ENCODE measurements at regions not wholly inside any gene's neighbourhood (a gene's known extent, or its start where the extent isn't known, plus 50 kb on each side); places are given as distances from the start of the nearest gene placed in this dataset.

GRCh38 chr17:45650561-45650960, 133.6 kb upstream of the CRHR1 start:
- no peaks in the 10 kb centered on the region for H3K4me1 ChIP-seq (ENCODE audit: control insufficient read depth, insufficient read depth, low read length)
- no peaks in the 10 kb centered on the region for H3K9me3 ChIP-seq (ENCODE audit: control insufficient read depth, low read length)
- no peak overlapping the region for H3K27ac Mint-ChIP-seq
- no peaks in the 10 kb centered on the region for H3K27me3 Mint-ChIP-seq (ENCODE audit: insufficient read depth)
- H3K4me3 Mint-ChIP-seq: no peak overlapping the region
- H3K9me3 Mint-ChIP-seq: no peaks in the 10 kb centered on the region
- no peak overlapping the region for H3K4me3 ChIP-seq (ENCODE audit: low read length)
- H3K36me3 ChIP-seq (ENCODE audit: control insufficient read depth, insufficient read depth, low read length): no peaks in the 10 kb centered on the region
- H3K36me3 Mint-ChIP-seq (ENCODE audit: low read depth): no peaks in the 10 kb centered on the region
- no peak for TF ChIP-seq CTCF (conservative IDR thresholded peaks at IDR 0.05)
- H3K27me3 ChIP-seq (ENCODE audit: control insufficient read depth, insufficient read depth, low read length, poor library complexity, severe bottlenecking): no peaks in the 10 kb centered on the region
- no peaks in the 10 kb centered on the region for H3K4me1 Mint-ChIP-seq
- no peak overlapping the region for H3K27ac ChIP-seq (ENCODE audit: low read depth, low read length)
- H3K9ac ChIP-seq (ENCODE audit: extremely low read depth, low read length, poor library complexity, severe bottlenecking): no peak overlapping the region
- 70 to 72% methylated on average over 7 to 10 of the region's 10 CpGs for WGBS, 2 experiments (ENCODE audit: insufficient coverage in 1 of 2, insufficient read length in 1 of 2)
- DNase-seq: no peak

DNA sequence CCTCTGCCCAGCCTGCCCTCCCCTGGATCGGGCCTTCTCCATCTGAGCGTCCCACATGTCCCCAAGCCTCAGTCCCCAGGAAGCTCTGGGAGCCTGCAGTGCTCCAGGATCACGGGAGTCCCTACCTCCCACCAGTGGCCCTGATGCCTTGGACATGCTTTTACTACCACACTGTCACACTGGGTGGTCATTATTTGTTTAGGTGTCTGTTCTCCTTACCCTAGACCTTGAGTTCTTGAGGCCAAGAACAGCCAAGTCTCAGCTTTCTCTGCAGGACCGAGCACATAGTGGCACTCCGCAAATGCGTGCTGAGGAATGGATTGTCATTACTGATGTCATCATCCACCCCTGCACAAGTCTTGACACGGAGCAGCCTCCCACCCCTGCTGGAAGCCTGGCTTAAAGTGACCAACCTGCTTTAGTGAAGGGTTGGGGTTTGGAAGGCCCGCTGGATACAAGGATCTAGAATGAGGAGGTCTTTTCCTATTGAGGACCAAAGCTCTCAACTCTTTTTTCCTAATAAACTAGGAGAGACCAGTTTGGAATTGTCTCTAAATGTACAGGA, 132.9 kb upstream of the CRHR1 start:
- H3K36me3 Mint-ChIP-seq (ENCODE audit: low read depth): no peaks in the 10 kb centered on the region
- WGBS, 2 experiments (ENCODE audit: insufficient coverage in 1 of 2, insufficient read length in 1 of 2): 66 to 88% methylated on average over 2 to 8 of the region's 8 CpGs
- H3K4me3 Mint-ChIP-seq: no peak overlapping the region
- no peak for DNase-seq
- no peaks in the 10 kb centered on the region for H3K4me1 ChIP-seq (ENCODE audit: control insufficient read depth, insufficient read depth, low read length)
- no peaks in the 10 kb centered on the region for H3K27me3 ChIP-seq (ENCODE audit: control insufficient read depth, insufficient read depth, low read length, poor library complexity, severe bottlenecking)
- no peaks in the 10 kb centered on the region for H3K9me3 ChIP-seq (ENCODE audit: control insufficient read depth, low read length)
- H3K9ac ChIP-seq (ENCODE audit: extremely low read depth, low read length, poor library complexity, severe bottlenecking): no peak overlapping the region
- no peak for TF ChIP-seq CTCF (conservative IDR thresholded peaks at IDR 0.05)
- H3K27ac Mint-ChIP-seq: no peak overlapping the region
- H3K27ac ChIP-seq (ENCODE audit: low read depth, low read length): no peak overlapping the region
- H3K4me3 ChIP-seq (ENCODE audit: low read length): no peak overlapping the region
- H3K4me1 Mint-ChIP-seq: no peaks in the 10 kb centered on the region
- H3K36me3 ChIP-seq (ENCODE audit: control insufficient read depth, insufficient read depth, low read length): no peaks in the 10 kb centered on the region
- H3K9me3 Mint-ChIP-seq: no peaks in the 10 kb centered on the region
- no peaks in the 10 kb centered on the region for H3K27me3 Mint-ChIP-seq (ENCODE audit: insufficient read depth)

DNA sequence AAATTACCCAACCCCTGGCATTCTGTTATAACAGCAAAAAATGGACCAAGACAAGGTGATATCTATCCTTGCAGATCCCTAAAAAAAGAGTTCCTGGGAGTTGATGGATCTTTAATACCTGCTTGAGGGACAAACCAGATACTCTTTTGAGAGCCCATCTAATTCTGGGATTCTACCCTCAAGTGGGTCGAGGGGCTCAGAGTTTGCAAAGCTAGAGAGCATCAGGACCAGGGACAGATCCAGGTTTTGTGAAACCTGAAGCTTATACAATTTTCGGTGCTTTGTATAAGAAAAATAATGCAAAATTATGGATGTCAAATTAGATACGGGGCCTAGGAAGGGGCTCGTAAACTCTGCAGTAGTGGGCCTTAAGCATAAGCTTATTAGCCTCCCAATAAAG, 130.5 kb upstream of the CRHR1 start:
- Histone ChIP-seq H3K4me1 (ENCODE audit: control insufficient read depth, insufficient read depth, low read length) (no peaks in the 10 kb centered on the region), H3K4me3 (ENCODE audit: low read length) (no peak overlapping the region), H3K27me3 (ENCODE audit: control insufficient read depth, insufficient read depth, low read length, poor library complexity, severe bottlenecking) (no peaks in the 10 kb centered on the region), H3K9me3 (ENCODE audit: control insufficient read depth, low read length) (no peaks in the 10 kb centered on the region), H3K36me3 (ENCODE audit: control insufficient read depth, insufficient read depth, low read length) (no peaks in the 10 kb centered on the region), H3K9ac (ENCODE audit: extremely low read depth, low read length, poor library complexity, severe bottlenecking) (no peak overlapping the region), H3K27ac (ENCODE audit: low read depth, low read length) (no peak overlapping the region)
- Mint-ChIP-seq H3K9me3 (no peaks in the 10 kb centered on the region), H3K4me1 (no peaks in the 10 kb centered on the region), H3K36me3 (ENCODE audit: low read depth) (no peaks in the 10 kb centered on the region), H3K27me3 (ENCODE audit: insufficient read depth) (no peaks in the 10 kb centered on the region), H3K4me3 (no peak overlapping the region), H3K27ac (no peak overlapping the region)
- no peak for DNase-seq
- TF ChIP-seq CTCF (conservative IDR thresholded peaks at IDR 0.05): no peak
- WGBS, 2 experiments (ENCODE audit: insufficient coverage in 1 of 2, insufficient read length in 1 of 2): 83 to 87% methylated on average over 3 to 4 of the region's 4 CpGs
